Mesenchymal stem cell (in vitro differentiated cells and primary cell): ENCODE measurements at regions not wholly inside any gene's neighbourhood (a gene's known extent, or its start where the extent isn't known, plus 50 kb on each side); places are given as distances from the start of the nearest gene placed in this dataset.

Source experiments
- DNase-seq: peaks from one replicate; pipeline ENCODE4 v3.0.0-alpha.2; 2013
- H2AFZ ChIP-seq: one replicate; pipeline ENCODE4 v1.6.1; 2013; ENCODE audit warnings: low read depth, mild to moderate bottlenecking, control low read depth, inconsistent platforms, low read length, moderate library complexity
- H2AK5ac ChIP-seq: 2 replicates; pipeline ENCODE4 v1.6.1; 2013; ENCODE audit warnings: low read length, moderate library complexity, mild to moderate bottlenecking, inconsistent platforms; ENCODE audit not compliant: severe bottlenecking
- H2BK120ac ChIP-seq: one replicate; pipeline ENCODE4 v1.6.1; 2013; ENCODE audit warnings: low read depth, mild to moderate bottlenecking, inconsistent platforms, low read length, moderate library complexity
- H2BK12ac ChIP-seq, 2 experiments: one replicate each; pipeline ENCODE4 v1.6.1; 2013; ENCODE audit warnings: inconsistent platforms in 2 of 2, low read length in 2 of 2, mild to moderate bottlenecking in 2 of 2, moderate library complexity in 2 of 2, control low read depth in 1 of 2
- H2BK15ac ChIP-seq: one replicate; pipeline ENCODE4 v1.6.1; 2013; ENCODE audit warnings: mild to moderate bottlenecking, low read depth, inconsistent platforms; ENCODE audit not compliant: poor library complexity, severe bottlenecking
- H2BK5ac ChIP-seq: 2 replicates; pipeline ENCODE4 v1.6.1; 2013; ENCODE audit warnings: low read depth, mild to moderate bottlenecking, low read length, control low read depth, inconsistent platforms; ENCODE audit not compliant: poor library complexity, severe bottlenecking
- H3K14ac ChIP-seq, 2 experiments: one replicate each; pipeline ENCODE4 v1.6.1; 2013; ENCODE audit warnings: inconsistent platforms in 2 of 2, low read length in 2 of 2, control low read depth in 1 of 2, mild to moderate bottlenecking in 1 of 2, moderate library complexity in 1 of 2
- H3K18ac ChIP-seq, 2 experiments: one replicate each; pipeline ENCODE4 v1.6.1; 2013; ENCODE audit warnings: inconsistent platforms in 2 of 2, low read length in 2 of 2, control low read depth in 1 of 2, low read depth in 1 of 2, mild to moderate bottlenecking in 1 of 2
- H3K23ac ChIP-seq, 2 experiments: one replicate each; pipeline ENCODE4 v1.6.1; 2013; ENCODE audit warnings: inconsistent platforms in 2 of 2, low read length in 2 of 2, mild to moderate bottlenecking in 2 of 2, moderate library complexity in 2 of 2, control low read depth in 1 of 2
- H3K27ac ChIP-seq: 2 replicates; pipeline ENCODE4 v1.5.1; 2013; ENCODE audit warnings: mild to moderate bottlenecking, moderate library complexity, low read length, control low read depth, inconsistent platforms; ENCODE audit not compliant: poor library complexity, severe bottlenecking
- H3K27me3 ChIP-seq, 2 experiments: 2 replicates each; pipeline versions ENCODE4 v1.6.1 to v1.7.0; 2013; ENCODE audit warnings: low read length in 2 of 2, mild to moderate bottlenecking in 2 of 2, moderate library complexity in 2 of 2, control low read depth in 1 of 2, inconsistent platforms in 1 of 2; ENCODE audit not compliant: control insufficient read depth in 1 of 2, insufficient read depth in 1 of 2
- H3K36me3 ChIP-seq, 2 experiments: 2 replicates each; pipeline versions ENCODE4 v1.6.1 to v1.7.0; 2013; ENCODE audit warnings: low read length in 2 of 2, control low read depth in 1 of 2, inconsistent platforms in 1 of 2, low read depth in 1 of 2, mild to moderate bottlenecking in 1 of 2; ENCODE audit not compliant: insufficient read depth in 2 of 2, control insufficient read depth in 1 of 2
- H3K4ac ChIP-seq, 2 experiments: one replicate each; pipeline ENCODE4 v1.6.1; 2013; ENCODE audit warnings: inconsistent platforms in 2 of 2, low read length in 2 of 2, mild to moderate bottlenecking in 2 of 2, moderate library complexity in 2 of 2, control low read depth in 1 of 2, low read depth in 1 of 2
- H3K4me1 ChIP-seq: 2 replicates; pipeline ENCODE4 v1.6.1; 2013; ENCODE audit warnings: low read depth, low read length, control low read depth; ENCODE audit not compliant: control insufficient read depth, insufficient read depth
- H3K4me2 ChIP-seq: 2 replicates; pipeline ENCODE4 v1.6.1; 2013; ENCODE audit warnings: low read length, mild to moderate bottlenecking, inconsistent platforms; ENCODE audit not compliant: poor library complexity, severe bottlenecking
- H3K4me3 ChIP-seq, 2 experiments: 2 replicates each; pipeline versions ENCODE4 v1.5.1 to v1.7.0; 2013; ENCODE audit warnings: low read length in 2 of 2, mild to moderate bottlenecking in 2 of 2, control low read depth in 1 of 2, low read depth in 1 of 2; ENCODE audit not compliant: insufficient read depth in 1 of 2
- H3K79me1 ChIP-seq: replicated peaks from 2 replicates; pipeline ENCODE4 v1.6.1; 2013; ENCODE audit warnings: mild to moderate bottlenecking, control low read depth, low read length, inconsistent platforms; ENCODE audit not compliant: poor library complexity, severe bottlenecking
- H3K9ac ChIP-seq: 2 replicates; pipeline ENCODE4 v1.7.0; 2013; ENCODE audit warnings: mild to moderate bottlenecking, low read length, moderate library complexity
- H3K9me3 ChIP-seq: 2 replicates; pipeline ENCODE4 v1.7.0; 2013; ENCODE audit warnings: mild to moderate bottlenecking, low read length; ENCODE audit not compliant: control insufficient read depth
- H4K8ac ChIP-seq: one replicate; pipeline ENCODE4 v1.6.1; 2013; ENCODE audit warnings: inconsistent platforms, mild to moderate bottlenecking, low read length, moderate library complexity
- H4K91ac ChIP-seq: one replicate; pipeline ENCODE4 v1.6.1; 2013; ENCODE audit warnings: mild to moderate bottlenecking, low read length, inconsistent platforms
- WGBS: methylation state at CpG from one replicate; pipeline ENCODE4 v1.1.7; 2013; ENCODE audit warnings: mixed read lengths; 5-methylcytosine and 5-hydroxymethylcytosine counted together

DNA sequence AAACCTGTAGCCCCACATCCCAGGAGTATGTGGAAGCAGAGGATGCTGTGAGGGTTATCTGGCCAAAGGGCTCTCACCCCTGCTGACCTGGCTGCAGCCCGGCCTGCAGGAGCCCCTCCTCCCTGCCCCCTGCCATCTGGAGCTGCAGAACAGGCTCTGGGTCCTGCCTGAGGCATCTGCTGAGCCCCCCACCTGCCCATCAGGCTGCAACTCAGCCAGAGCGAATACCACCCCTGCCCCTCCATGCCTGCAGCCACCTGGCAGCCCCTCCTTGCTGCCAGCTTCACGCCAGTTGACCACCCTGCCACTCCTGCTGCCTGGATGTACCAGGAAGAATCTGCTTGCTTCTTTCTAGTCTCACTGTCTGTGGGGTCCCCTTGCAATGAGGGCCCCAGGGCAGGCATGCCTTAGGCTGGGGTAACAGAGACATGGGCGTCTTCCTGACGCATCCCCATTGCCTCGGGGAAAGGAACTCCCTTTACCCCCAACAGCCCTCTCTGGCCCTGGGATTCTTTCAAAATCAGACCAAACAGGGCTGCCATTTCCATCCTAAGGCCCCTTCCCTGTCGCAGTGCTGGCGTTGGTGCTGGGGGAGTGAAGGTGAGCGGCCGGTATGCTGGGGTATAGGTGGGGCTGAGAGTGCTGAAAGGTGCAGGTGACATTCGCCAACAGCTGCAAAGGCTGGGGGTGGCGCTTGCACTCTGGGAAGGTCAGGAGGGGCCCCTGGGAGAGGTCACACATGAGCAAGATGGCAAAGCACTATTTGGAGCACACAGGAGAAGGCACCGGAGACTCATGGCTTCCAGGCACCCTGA, 1334.6 kb downstream of the TBC1D22A start:
- no peaks in the 10 kb centered on the region for H3K36me3 ChIP-seq
- no peak overlapping the region for H3K4ac ChIP-seq
- H2BK5ac ChIP-seq: no peak overlapping the region
- WGBS: 66% methylated on average over 12 of the region's 13 CpGs
- no peak overlapping the region for H2AK5ac ChIP-seq
- H4K91ac ChIP-seq: no peak overlapping the region
- H3K4me3 ChIP-seq: no peak overlapping the region
- H3K23ac ChIP-seq: no peak overlapping the region
- no peak overlapping the region for H3K4me2 ChIP-seq
- no peaks in the 10 kb centered on the region for H3K9me3 ChIP-seq
- H4K8ac ChIP-seq: no peak overlapping the region
- no peak overlapping the region for H3K18ac ChIP-seq
- no peak overlapping the region for H3K14ac ChIP-seq
- no peaks in the 10 kb centered on the region for H3K79me1 ChIP-seq
- no peak overlapping the region for H3K27ac ChIP-seq
- H2BK15ac ChIP-seq: no peak overlapping the region
- peaks cover 0 to 13% of the 10 kb centered on the region in 2 experiments for H3K27me3 ChIP-seq
- no peak overlapping the region for H2BK12ac ChIP-seq
- H3K9ac ChIP-seq: no peak overlapping the region
- no peaks in the 10 kb centered on the region for H3K4me1 ChIP-seq
- DNase-seq: no peak
- H2AFZ ChIP-seq: no peak overlapping the region
- no peak overlapping the region for H2BK120ac ChIP-seq

DNA sequence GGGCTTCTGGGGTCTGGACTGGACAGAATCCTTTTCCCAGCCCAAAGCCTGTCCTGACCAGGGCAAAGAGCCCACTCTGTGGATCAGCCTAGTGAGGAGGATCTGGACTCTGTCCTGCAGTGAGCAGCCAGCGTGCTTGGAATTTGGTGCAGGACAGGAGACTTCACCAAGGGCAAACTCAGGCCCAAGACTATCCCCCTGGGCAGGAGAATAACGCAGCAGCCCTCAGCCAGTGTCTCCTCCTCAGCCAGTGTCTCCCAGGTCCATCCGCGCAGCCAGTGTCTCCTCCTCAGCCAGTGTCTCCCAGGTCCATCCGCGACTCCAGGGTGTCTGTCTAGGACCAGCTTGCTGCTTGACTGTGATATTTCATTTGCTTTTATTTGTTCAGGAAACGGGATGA, 1334.0 kb downstream of the TBC1D22A start:
- 77% methylated on average over 6 of the region's 7 CpGs for WGBS
- Histone ChIP-seq H3K4me2 (no peak overlapping the region), H3K27ac (no peak overlapping the region), H2AK5ac (no peak overlapping the region), H3K9ac (no peak overlapping the region), H3K18ac (no peak overlapping the region), H4K8ac (no peak overlapping the region), H2AFZ (no peak overlapping the region), H2BK5ac (no peak overlapping the region), H2BK120ac (no peak overlapping the region), H3K9me3 (no peaks in the 10 kb centered on the region), H3K27me3 (peaks cover 0 to 18% of the 10 kb centered on the region in 2 experiments), H3K14ac (no peak overlapping the region), H3K4ac (no peak overlapping the region), H2BK15ac (no peak overlapping the region), H3K36me3 (no peaks in the 10 kb centered on the region), H4K91ac (no peak overlapping the region), H3K79me1 (no peaks in the 10 kb centered on the region), H2BK12ac (no peak overlapping the region), H3K23ac (no peak overlapping the region), H3K4me3 (no peak overlapping the region), H3K4me1 (no peaks in the 10 kb centered on the region)
- no peak for DNase-seq

DNA sequence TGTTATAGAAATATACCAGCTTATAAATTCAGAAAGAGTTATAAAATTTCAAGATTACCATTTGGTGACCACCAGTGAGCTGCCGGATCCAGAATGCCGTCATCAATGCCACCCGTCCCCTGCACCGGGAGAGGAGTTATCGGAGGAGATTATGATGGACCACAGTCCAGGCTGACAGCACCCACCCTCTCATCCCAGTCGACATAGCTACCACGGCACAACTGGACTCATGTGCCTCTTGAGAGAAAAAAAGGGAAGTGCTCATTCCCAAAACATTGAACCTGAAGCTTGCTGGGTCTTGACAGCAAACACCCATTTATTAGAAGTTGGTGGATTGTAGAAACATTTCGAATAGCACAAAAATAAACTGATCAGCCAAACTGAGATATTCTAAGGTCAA, 1331.5 kb downstream of the TBC1D22A start:
- Histone ChIP-seq H4K8ac (no peak overlapping the region), H4K91ac (no peak overlapping the region), H3K14ac (no peak overlapping the region), H2BK5ac (no peak overlapping the region), H3K9ac (no peak overlapping the region), H2BK15ac (no peak overlapping the region), H3K4ac (no peak overlapping the region), H3K4me1 (no peaks in the 10 kb centered on the region), H3K36me3 (no peaks in the 10 kb centered on the region), H3K9me3 (no peaks in the 10 kb centered on the region), H3K27me3 (peaks cover 0 to 28% of the 10 kb centered on the region in 2 experiments), H2AFZ (no peak overlapping the region), H3K23ac (no peak overlapping the region), H2BK12ac (no peak overlapping the region), H3K79me1 (no peaks in the 10 kb centered on the region), H3K27ac (no peak overlapping the region), H3K4me2 (no peak overlapping the region), H2BK120ac (no peak overlapping the region), H2AK5ac (no peak overlapping the region), H3K18ac (no peak overlapping the region), H3K4me3 (no peak overlapping the region)
- no peak for DNase-seq
- WGBS: 79% methylated on average over 6 of the region's 8 CpGs

DNA sequence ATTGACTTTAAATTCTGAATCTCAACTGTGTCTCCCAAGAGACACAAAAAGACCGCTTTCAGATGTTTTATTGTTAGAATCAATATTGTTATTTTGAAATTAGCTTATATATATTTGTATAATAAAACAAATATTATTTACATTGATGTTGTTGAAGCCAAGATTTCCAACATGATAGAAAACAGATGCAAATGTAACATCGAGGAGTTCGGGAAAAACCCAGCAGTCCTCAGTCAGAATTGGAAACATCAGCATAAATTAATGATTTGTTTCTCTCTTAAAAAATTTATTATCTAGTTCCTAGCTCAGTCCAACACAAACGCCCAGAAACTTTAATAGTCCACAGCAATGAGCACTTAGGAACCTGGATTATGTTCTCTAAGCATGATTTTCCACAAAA, 1330.4 kb downstream of the TBC1D22A start:
- Histone ChIP-seq H2BK120ac (no peak overlapping the region), H2BK5ac (no peak overlapping the region), H2BK15ac (no peak overlapping the region), H3K9me3 (no peaks in the 10 kb centered on the region), H2AFZ (no peak overlapping the region), H2AK5ac (no peak overlapping the region), H2BK12ac (no peak overlapping the region), H3K4me2 (no peak overlapping the region), H3K79me1 (no peaks in the 10 kb centered on the region), H4K91ac (no peak overlapping the region), H3K23ac (no peak overlapping the region), H3K27ac (no peak overlapping the region), H3K4me1 (no peaks in the 10 kb centered on the region), H3K14ac (no peak overlapping the region), H3K9ac (no peak overlapping the region), H3K4me3 (no peak overlapping the region), H4K8ac (no peak overlapping the region), H3K4ac (no peak overlapping the region), H3K18ac (no peak overlapping the region), H3K36me3 (no peaks in the 10 kb centered on the region), H3K27me3 (peaks cover 0 to 26% of the 10 kb centered on the region in 2 experiments)
- no peak for DNase-seq
- WGBS: 37% methylated on average over 1 of the region's 4 CpGs
